Stomach (tissue), 8 donors: ENCODE measurements at regions not wholly inside any gene's neighbourhood (a gene's known extent, or its start where the extent isn't known, plus 50 kb on each side); places are given as distances from the start of the nearest gene placed in this dataset.

ENCODE experiments used
- DNase-seq, 2 donors: peaks; one replicate each; pipeline versions ENCODE4 v3.0.0 to v3.0.0-alpha.2; 2013 to 2019
- H3K27ac ChIP-seq, 5 donors: fragments of 200-600 bp in 4 of 5; sonication (generic) in 4 of 5; one replicate each; pipeline ENCODE4 v1.5.1; 2013 to 2019; ENCODE audit warnings: mild to moderate bottlenecking in 1 of 5, moderate library complexity in 1 of 5
- H3K27me3 ChIP-seq, 3 donors: fragments of 200-600 bp; sonication (generic); one replicate each; pipeline ENCODE4 v1.5.1; 2017 to 2019; ENCODE audit warnings: mixed run types in 1 of 3
- H3K36me3 ChIP-seq, 4 donors: fragments of 200-600 bp; sonication (generic); 1 replicate in 3 of 4; 2 replicates in 1 of 4; pipeline ENCODE4 v1.5.1; 2016 to 2019
- H3K4me1 ChIP-seq, 4 donors: fragments of 200-600 bp; sonication (generic); one replicate each; pipeline ENCODE4 v1.5.1; 2016 to 2019
- H3K4me3 ChIP-seq, 4 donors: fragments of 200-600 bp; sonication (generic) in 3 of 4; one replicate each; pipeline ENCODE4 v1.5.1; 2016 to 2019; ENCODE audit warnings: mild to moderate bottlenecking in 1 of 4
- H3K9me3 ChIP-seq, 4 donors: fragments of 200-600 bp; sonication (generic); one replicate each; pipeline ENCODE4 v1.5.1; 2016 to 2019
- EP300 ChIP-seq: sonication (generic); formaldehyde crosslinking; IDR thresholded peaks from one replicate; pipeline ENCODE4 v1.6.1; 2017; ENCODE audit warnings: antibody characterized with exemption
- POLR2A ChIP-seq, 4 donors: fragments of 450-650 bp; IDR thresholded peaks; one replicate each; pipeline ENCODE4 v1.6.1; 2016; ENCODE audit warnings: antibody characterized with exemption in 4 of 4, control low read depth in 2 of 4, mild to moderate bottlenecking in 1 of 4, moderate library complexity in 1 of 4
- POLR2AphosphoS5 ChIP-seq, 3 donors: sonication (generic); formaldehyde crosslinking; IDR thresholded peaks; one replicate each; pipeline ENCODE4 v1.6.1; 2016; ENCODE audit warnings: antibody characterized with exemption in 3 of 3
- WGBS, 5 donors: extraction: QIAGEN DNeasy Blood & Tissue Kit in 3 of 5; methylation state at CpG; one replicate each; pipeline versions ENCODE4 v1.1.5 to v1.1.7; 2013 to 2018; 5-methylcytosine and 5-hydroxymethylcytosine counted together
- intact Hi-C: fragments of 100-400 bp; cut with DNase I; formaldehyde crosslinking; loops from one replicate; pipeline ENCODE4 v1.15.1; 2023; ENCODE audit warnings: low total_unique reads
- TF ChIP-seq, protein P1 (sequence below), 7 experiments: fragments of 450-650 bp in 4 of 7; fragments of 200-600 bp in 3 of 7; sonication (generic) in 3 of 7; IDR thresholded peaks; one replicate each; pipeline ENCODE4 v1.5.1; 2016 to 2019; ENCODE audit warnings: antibody characterized with exemption in 7 of 7, control low read depth in 2 of 7, mild to moderate bottlenecking in 1 of 7
- donor health status: healthy with polysubstance abuse.
- donor health status: Bipolar disorder and iron deficiency.
- donor health status: healthy.

DNA sequence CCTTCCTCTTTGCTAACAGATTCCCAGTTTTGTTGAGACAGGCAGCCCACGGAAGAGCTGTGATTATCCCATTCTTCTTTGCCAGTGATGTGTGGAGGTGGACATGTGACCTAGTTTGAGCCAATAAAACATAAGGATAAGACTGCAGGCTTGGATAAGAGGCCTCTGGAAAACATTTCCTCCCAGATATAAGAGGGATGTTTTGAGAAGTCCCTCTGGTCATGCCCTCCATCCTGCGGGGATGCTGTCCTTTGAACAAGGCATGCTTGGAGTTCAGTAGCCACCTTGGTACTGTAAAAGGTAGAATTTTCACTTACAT is 155.7 kb downstream of the TM2D1 start:
- 64 to 76% (median 68%) methylated on average over 2 of the region's 2 CpGs for WGBS, 5 donors
- DNase-seq = no peak
- TF ChIP-seq, protein P1, sequence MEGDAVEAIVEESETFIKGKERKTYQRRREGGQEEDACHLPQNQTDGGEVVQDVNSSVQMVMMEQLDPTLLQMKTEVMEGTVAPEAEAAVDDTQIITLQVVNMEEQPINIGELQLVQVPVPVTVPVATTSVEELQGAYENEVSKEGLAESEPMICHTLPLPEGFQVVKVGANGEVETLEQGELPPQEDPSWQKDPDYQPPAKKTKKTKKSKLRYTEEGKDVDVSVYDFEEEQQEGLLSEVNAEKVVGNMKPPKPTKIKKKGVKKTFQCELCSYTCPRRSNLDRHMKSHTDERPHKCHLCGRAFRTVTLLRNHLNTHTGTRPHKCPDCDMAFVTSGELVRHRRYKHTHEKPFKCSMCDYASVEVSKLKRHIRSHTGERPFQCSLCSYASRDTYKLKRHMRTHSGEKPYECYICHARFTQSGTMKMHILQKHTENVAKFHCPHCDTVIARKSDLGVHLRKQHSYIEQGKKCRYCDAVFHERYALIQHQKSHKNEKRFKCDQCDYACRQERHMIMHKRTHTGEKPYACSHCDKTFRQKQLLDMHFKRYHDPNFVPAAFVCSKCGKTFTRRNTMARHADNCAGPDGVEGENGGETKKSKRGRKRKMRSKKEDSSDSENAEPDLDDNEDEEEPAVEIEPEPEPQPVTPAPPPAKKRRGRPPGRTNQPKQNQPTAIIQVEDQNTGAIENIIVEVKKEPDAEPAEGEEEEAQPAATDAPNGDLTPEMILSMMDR (IDR thresholded peaks at IDR 0.05) = no peak
- TF ChIP-seq EP300 (no peak), POLR2A (IDR thresholded peaks at IDR 0.05) (no peak), POLR2AphosphoS5 (IDR thresholded peaks at IDR 0.05) (no peak)

DNA sequence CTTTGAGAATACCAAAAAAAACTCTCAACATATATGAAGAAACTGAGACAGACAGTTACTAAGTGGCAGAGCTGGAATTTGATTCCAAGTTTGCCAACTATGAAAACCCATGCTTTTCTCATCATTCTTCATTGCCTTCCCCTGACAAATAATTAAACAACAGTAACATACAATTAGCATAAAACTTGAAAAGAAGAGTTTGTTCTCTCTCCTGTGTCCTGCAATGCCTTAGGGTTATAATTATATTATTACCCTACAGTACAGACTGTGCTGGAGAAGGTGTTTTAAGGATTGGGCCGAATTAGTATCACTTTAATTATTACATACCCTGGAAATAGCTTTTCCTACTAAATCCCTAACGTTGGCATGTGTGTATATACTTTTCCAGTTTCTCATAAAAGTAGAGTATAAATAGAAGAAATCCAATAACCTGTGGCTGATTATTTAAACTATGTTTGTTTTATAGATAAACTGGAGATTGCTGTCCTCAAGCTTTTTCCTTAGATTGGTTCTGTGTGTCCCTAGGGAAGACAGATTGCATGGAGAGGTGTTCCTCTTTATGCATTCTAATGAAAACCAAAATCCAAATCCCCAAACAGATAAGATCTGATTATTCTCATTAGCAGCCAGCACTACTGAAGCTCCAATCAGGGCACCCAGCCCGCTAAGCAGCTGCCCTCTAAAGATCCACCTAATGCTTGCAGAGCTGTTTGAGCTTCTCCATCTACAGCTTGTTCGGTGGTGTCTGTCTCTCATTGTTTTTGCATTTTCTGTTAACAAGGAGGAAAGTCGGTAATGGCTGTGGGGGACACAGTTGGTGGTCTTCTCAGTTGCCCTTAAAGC is 156.3 kb downstream of the TM2D1 start:
- 44 to 60% (median 58%) methylated on average over 5 of the region's 5 CpGs for WGBS, 5 donors
- H3K4me1 ChIP-seq = no peaks in the 10 kb centered on the region
- no peak for TF ChIP-seq EP300
- no peak for TF ChIP-seq POLR2A (IDR thresholded peaks at IDR 0.05)
- TF ChIP-seq, protein P1 (IDR thresholded peaks at IDR 0.05) = no peak
- TF ChIP-seq POLR2AphosphoS5 (IDR thresholded peaks at IDR 0.05) = no peak
- no peak overlapping the region for H3K27ac ChIP-seq
- H3K9me3 ChIP-seq = peaks cover 9 to 24% (median 18%) of the 10 kb centered on the region in 4 donors
- H3K27me3 ChIP-seq = no peaks in the 10 kb centered on the region
- peaks cover 0 to 5% (median 0%) of the 10 kb centered on the region in 4 donors for H3K36me3 ChIP-seq
- H3K4me3 ChIP-seq = no peak overlapping the region
- DNase-seq = no peak
- intact Hi-C loops = no loop called here

More for the DNA sequence above, 155.7 kb downstream of the TM2D1 start:
- no peak overlapping the region for H3K4me3 ChIP-seq
- H3K27ac ChIP-seq = no peak overlapping the region
- intact Hi-C loops = no loop called here
- peaks cover 9 to 24% (median 18%) of the 10 kb centered on the region in 4 donors for H3K9me3 ChIP-seq
- no peaks in the 10 kb centered on the region for H3K4me1 ChIP-seq
- H3K27me3 ChIP-seq = no peaks in the 10 kb centered on the region
- H3K36me3 ChIP-seq = peaks cover 0 to 5% (median 0%) of the 10 kb centered on the region in 4 donors

DNA sequence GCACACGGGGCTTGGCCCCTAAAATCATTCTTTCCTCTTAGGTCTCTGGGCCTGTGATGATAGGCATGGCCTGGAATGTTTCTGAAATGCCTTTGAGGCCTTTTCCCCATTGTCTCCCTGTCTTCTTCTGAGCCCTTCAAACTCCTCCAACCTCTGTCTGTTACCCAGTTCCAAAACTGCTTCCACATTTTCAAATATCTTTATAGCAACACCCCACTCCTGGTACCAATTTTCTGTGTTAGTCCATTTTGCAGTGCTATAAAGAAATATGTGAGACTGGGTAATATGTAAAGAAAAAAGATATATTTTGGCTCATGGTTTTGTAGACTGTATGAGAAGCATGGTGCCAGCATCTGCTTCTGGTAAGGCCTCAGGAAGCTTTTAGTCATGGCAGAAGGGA is 158.8 kb downstream of the TM2D1 start:
- WGBS, 5 donors = 91 to 94% (median 94%) methylated on average over 1 of the region's 1 CpG
- H3K9me3 ChIP-seq = peaks cover 9 to 24% (median 18%) of the 10 kb centered on the region in 4 donors
- no peak overlapping the region for H3K27ac ChIP-seq
- no peaks in the 10 kb centered on the region for H3K4me1 ChIP-seq
- intact Hi-C loops = no loop called here
- no peak for DNase-seq
- peaks cover 0 to 5% (median 0%) of the 10 kb centered on the region in 4 donors for H3K36me3 ChIP-seq
- H3K4me3 ChIP-seq = no peak overlapping the region
- TF ChIP-seq POLR2A (IDR thresholded peaks at IDR 0.05) (no peak), POLR2AphosphoS5 (IDR thresholded peaks at IDR 0.05) (no peak), EP300 (no peak)
- TF ChIP-seq, protein P1 (IDR thresholded peaks at IDR 0.05) = no peak
- H3K27me3 ChIP-seq = no peaks in the 10 kb centered on the region

DNA sequence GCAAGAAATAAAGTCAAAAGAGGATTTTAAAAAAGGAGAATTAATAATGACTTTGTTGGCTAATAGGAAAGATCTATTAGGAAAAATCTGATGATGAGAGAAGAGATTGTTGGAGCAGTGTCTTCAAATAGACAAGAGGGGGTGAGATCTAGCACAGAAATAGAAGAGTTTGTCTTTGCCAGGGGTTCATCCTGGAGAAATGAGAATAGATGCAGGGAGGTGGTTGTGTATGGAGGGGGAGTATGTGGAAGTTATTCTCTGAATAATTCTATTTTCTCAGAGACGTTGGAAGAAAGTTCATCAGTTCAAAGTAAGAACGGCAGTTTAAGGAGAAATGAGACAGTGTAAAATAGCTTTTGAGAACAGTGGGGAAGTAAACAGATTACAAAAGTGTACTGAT is 161.3 kb downstream of the TM2D1 start:
- Histone ChIP-seq H3K4me3 (no peak overlapping the region), H3K36me3 (peaks cover 0 to 5% (median 0%) of the 10 kb centered on the region in 4 donors), H3K27ac (no peak overlapping the region), H3K27me3 (no peaks in the 10 kb centered on the region), H3K4me1 (no peaks in the 10 kb centered on the region), H3K9me3 (peaks cover 9 to 24% (median 18%) of the 10 kb centered on the region in 4 donors)
- intact Hi-C loops = no loop called here
- WGBS, 5 donors = 57 to 80% (median 75%) methylated on average over 2 of the region's 2 CpGs
- no peak for DNase-seq
- TF ChIP-seq EP300 = no peak

DNA sequence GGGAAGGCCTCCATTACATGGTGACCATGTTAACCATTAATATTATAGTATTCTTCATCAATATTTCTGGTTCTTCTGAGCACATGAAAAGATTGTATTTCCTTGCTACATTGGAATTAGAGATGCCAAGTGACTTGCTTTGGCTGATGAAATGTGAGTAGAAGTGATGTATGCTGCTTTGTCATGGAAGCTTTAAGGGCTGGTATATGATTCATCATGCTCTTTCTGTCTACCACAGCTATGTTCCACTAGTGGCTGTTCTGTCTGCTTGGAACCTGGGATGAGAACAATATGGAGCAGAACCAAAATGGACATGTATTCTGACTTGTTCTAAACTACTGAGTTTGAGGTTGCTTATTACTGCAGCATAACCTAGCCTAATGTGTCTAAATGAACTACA is 163.3 kb downstream of the TM2D1 start:
- no peaks in the 10 kb centered on the region for H3K4me1 ChIP-seq
- intact Hi-C loops = no loop called here
- no peak for TF ChIP-seq POLR2AphosphoS5 (IDR thresholded peaks at IDR 0.05)
- no peak for TF ChIP-seq POLR2A (IDR thresholded peaks at IDR 0.05)
- no peak for TF ChIP-seq EP300
- TF ChIP-seq, protein P1 (IDR thresholded peaks at IDR 0.05) = no peak
- H3K4me3 ChIP-seq = no peak overlapping the region
- H3K9me3 ChIP-seq = peaks cover 9 to 21% (median 17%) of the 10 kb centered on the region in 4 donors
- no peaks in the 10 kb centered on the region for H3K27me3 ChIP-seq
- DNase-seq = no peak
- peaks cover 0 to 5% (median 0%) of the 10 kb centered on the region in 4 donors for H3K36me3 ChIP-seq
- no peak overlapping the region for H3K27ac ChIP-seq
